Mesendoderm (in vitro differentiated cells): ENCODE measurements at regions not wholly inside any gene's neighbourhood (a gene's known extent, or its start where the extent isn't known, plus 50 kb on each side); places are given as distances from the start of the nearest gene placed in this dataset.

ENCODE experiments used
- DNase-seq: peaks from one replicate; pipeline ENCODE4 v3.0.0; 2013
- H2AK5ac ChIP-seq: 2 replicates; pipeline ENCODE4 v1.6.1; 2013; ENCODE audit warnings: low read length, inconsistent platforms
- H2BK120ac ChIP-seq: 2 replicates; pipeline ENCODE4 v1.6.1; 2013; ENCODE audit warnings: low read depth, mild to moderate bottlenecking, low read length, moderate library complexity, mixed read lengths
- H2BK15ac ChIP-seq: replicated peaks from 2 replicates; pipeline ENCODE4 v1.6.1; 2013; ENCODE audit warnings: low read depth, mild to moderate bottlenecking, moderate library complexity
- H2BK5ac ChIP-seq: 2 replicates; pipeline ENCODE4 v1.6.1; 2013; ENCODE audit warnings: low read length, inconsistent platforms
- H3K18ac ChIP-seq: 2 replicates; pipeline ENCODE4 v1.6.1; 2013; ENCODE audit warnings: mild to moderate bottlenecking, low read length, mixed read lengths
- H3K23ac ChIP-seq: one replicate; pipeline ENCODE4 v1.6.1; 2013; ENCODE audit warnings: low read length
- H3K27ac ChIP-seq: 2 replicates; pipeline ENCODE4 v1.5.1; 2013; ENCODE audit warnings: low read depth, mild to moderate bottlenecking, inconsistent platforms, low read length, moderate library complexity
- H3K27me3 ChIP-seq: 2 replicates; pipeline ENCODE4 v1.6.1; 2013; ENCODE audit warnings: low read length, control low read depth, mild to moderate bottlenecking, inconsistent platforms; ENCODE audit not compliant: insufficient read depth, poor library complexity
- H3K36me3 ChIP-seq: 2 replicates; pipeline ENCODE4 v1.6.1; 2013; ENCODE audit warnings: low read length, inconsistent platforms; ENCODE audit not compliant: control insufficient read depth, insufficient read depth
- H3K4ac ChIP-seq: one replicate; pipeline ENCODE4 v1.6.1; 2013; ENCODE audit warnings: low read depth, mild to moderate bottlenecking, low read length, moderate library complexity
- H3K4me1 ChIP-seq: 2 replicates; pipeline ENCODE4 v1.6.1; 2013; ENCODE audit warnings: low read depth, low read length, inconsistent platforms; ENCODE audit not compliant: control insufficient read depth
- H3K4me2 ChIP-seq: 2 replicates; pipeline ENCODE4 v1.6.1; 2013; ENCODE audit warnings: low read length
- H3K4me3 ChIP-seq: 2 replicates; pipeline ENCODE4 v1.5.1; 2013; ENCODE audit warnings: mild to moderate bottlenecking, low read length
- H3K56ac ChIP-seq: one replicate; pipeline ENCODE4 v1.6.1; 2013; ENCODE audit warnings: low read length
- H3K79me1 ChIP-seq: 2 replicates; pipeline ENCODE4 v1.6.1; 2013; ENCODE audit warnings: low read length, inconsistent platforms
- H3K79me2 ChIP-seq: 2 replicates; pipeline ENCODE4 v1.6.1; 2013; ENCODE audit warnings: mild to moderate bottlenecking, low read length; ENCODE audit not compliant: control insufficient read depth, insufficient read depth
- H3K9ac ChIP-seq: 2 replicates; pipeline ENCODE4 v1.6.1; 2013; ENCODE audit warnings: low read length, inconsistent platforms
- H4K5ac ChIP-seq: one replicate; pipeline ENCODE4 v1.6.1; 2013; ENCODE audit warnings: low read length
- H4K8ac ChIP-seq: one replicate; pipeline ENCODE4 v1.6.1; 2013; ENCODE audit warnings: low read depth, mild to moderate bottlenecking, control low read depth, low read length, moderate library complexity
- WGBS: extraction: QIAGEN DNeasy Blood & Tissue Kit; methylation state at CpG from one replicate; pipeline ENCODE4 v1.1.7; 2013; ENCODE audit warnings: low lambda C conversion rate, missing lambda C conversion rate; ENCODE audit not compliant: insufficient coverage; ENCODE audit errors: extremely low coverage; 5-methylcytosine and 5-hydroxymethylcytosine counted together

DNA sequence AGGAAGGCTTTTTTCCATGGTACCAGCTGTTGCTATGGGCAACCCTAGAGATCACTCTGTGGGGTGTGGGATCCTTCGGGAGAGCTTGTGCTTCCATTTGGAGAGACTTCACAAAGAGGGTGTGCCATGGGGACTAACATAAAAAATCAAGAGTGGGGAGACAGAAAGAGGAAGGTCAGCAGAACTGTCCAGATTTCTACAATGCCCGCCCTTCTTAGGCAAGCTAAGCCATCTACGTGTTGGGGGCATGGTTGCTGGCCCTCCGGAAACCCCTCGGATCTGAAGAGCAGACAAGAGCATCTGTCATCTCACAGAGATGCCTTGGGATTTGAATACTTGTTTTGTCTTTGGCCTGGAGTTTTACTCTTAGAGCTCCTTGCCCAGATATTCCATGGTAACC, 83.9 kb upstream of the ZNF648 start:
- Histone ChIP-seq H4K5ac (no peak overlapping the region), H3K9ac (no peak overlapping the region), H3K4ac (no peak overlapping the region), H3K4me1 (no peaks in the 10 kb centered on the region), H3K79me1 (no peaks in the 10 kb centered on the region), H3K36me3 (no peaks in the 10 kb centered on the region), H4K8ac (no peak overlapping the region), H3K27ac (no peak overlapping the region), H3K79me2 (no peaks in the 10 kb centered on the region), H3K27me3 (no peaks in the 10 kb centered on the region), H2BK120ac (no peak overlapping the region), H3K4me2 (no peak overlapping the region), H2BK15ac (no peak overlapping the region), H3K56ac (no peak overlapping the region), H3K23ac (no peak overlapping the region), H2AK5ac (no peak overlapping the region), H3K4me3 (no peak overlapping the region), H2BK5ac (no peak overlapping the region), H3K18ac (no peak overlapping the region)
- WGBS, result no CpG with 5 or more reads among the region's 5 CpGs
- no peak for DNase-seq

GRCh38 chr1:182144646-182145030, 83.1 kb upstream of the ZNF648 start:
- Histone ChIP-seq H4K8ac (no peak overlapping the region), H3K4me3 (no peak overlapping the region), H2BK15ac (no peak overlapping the region), H3K79me2 (no peaks in the 10 kb centered on the region), H3K9ac (no peak overlapping the region), H4K5ac (no peak overlapping the region), H2BK120ac (no peak overlapping the region), H3K27me3 (no peaks in the 10 kb centered on the region), H3K23ac (no peak overlapping the region), H3K56ac (no peak overlapping the region), H3K27ac (no peak overlapping the region), H3K4me1 (no peaks in the 10 kb centered on the region), H2AK5ac (no peak overlapping the region), H3K4ac (no peak overlapping the region), H3K36me3 (no peaks in the 10 kb centered on the region), H3K79me1 (no peaks in the 10 kb centered on the region), H3K4me2 (no peak overlapping the region), H2BK5ac (no peak overlapping the region), H3K18ac (no peak overlapping the region)
- WGBS, result no CpG with 5 or more reads among the region's 3 CpGs
- DNase-seq, result no peak

DNA sequence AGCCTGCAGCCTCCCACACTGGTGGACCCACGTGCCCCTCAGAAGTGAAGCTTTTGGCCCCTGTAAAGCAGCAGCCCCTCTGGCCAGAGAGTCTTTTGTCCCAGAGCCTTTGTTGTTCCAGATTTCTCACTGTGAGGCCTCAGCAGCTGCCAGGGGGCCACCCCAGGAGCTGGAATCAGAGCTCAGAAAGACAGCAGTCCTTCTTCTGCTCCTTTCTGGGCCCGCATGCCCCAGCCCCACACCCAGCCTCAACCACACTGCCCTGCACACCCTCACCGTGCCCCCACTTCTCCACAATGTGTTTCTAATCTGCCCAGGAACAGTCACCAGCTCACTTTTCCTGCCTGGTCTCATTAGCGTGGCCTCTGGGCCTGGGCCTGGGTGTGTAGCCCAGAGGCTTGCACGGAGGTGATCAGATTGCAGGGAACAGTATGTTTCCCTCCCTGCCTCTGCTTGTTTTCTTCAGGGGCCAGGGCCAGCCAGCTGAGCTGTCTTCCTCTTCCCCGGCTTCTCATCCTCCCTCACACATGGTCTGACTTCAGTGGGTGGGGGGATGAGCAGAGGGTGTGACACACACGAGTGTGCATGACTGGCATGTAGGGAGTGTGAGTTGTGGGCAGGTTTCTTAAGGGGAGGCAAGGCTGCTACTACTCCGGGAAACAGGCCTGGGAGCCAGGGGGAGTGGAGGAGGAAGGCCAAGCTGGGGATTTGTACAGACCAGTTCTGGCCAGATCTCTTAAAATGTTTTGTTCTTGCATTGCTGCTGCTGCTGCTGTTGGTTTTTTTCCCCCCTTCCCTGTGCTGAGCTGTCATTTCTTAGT, 82.5 kb upstream of the ZNF648 start:
- H3K4ac ChIP-seq, result no peak overlapping the region
- peak; percentile 26 for DNase-seq
- H2BK120ac ChIP-seq, result no peak overlapping the region
- no peak overlapping the region for H2BK15ac ChIP-seq
- peak overlapping the region; percentile 0 for H3K18ac ChIP-seq
- no CpG with 5 or more reads among the region's 8 CpGs for WGBS
- H3K4me2 ChIP-seq, result no peak overlapping the region
- H3K79me1 ChIP-seq, result no peaks in the 10 kb centered on the region
- H3K79me2 ChIP-seq, result no peaks in the 10 kb centered on the region
- no peaks in the 10 kb centered on the region for H3K36me3 ChIP-seq
- H4K8ac ChIP-seq, result no peak overlapping the region
- H3K56ac ChIP-seq, result peak overlapping the region; percentile 56
- H3K27me3 ChIP-seq, result no peaks in the 10 kb centered on the region
- no peak overlapping the region for H2BK5ac ChIP-seq
- peak overlapping the region; percentile 31 for H3K23ac ChIP-seq
- no peak overlapping the region for H4K5ac ChIP-seq
- no peaks in the 10 kb centered on the region for H3K4me1 ChIP-seq
- H2AK5ac ChIP-seq, result no peak overlapping the region
- peak overlapping the region; percentile 5 for H3K9ac ChIP-seq
- H3K27ac ChIP-seq, result no peak overlapping the region
- H3K4me3 ChIP-seq, result no peak overlapping the region

DNA sequence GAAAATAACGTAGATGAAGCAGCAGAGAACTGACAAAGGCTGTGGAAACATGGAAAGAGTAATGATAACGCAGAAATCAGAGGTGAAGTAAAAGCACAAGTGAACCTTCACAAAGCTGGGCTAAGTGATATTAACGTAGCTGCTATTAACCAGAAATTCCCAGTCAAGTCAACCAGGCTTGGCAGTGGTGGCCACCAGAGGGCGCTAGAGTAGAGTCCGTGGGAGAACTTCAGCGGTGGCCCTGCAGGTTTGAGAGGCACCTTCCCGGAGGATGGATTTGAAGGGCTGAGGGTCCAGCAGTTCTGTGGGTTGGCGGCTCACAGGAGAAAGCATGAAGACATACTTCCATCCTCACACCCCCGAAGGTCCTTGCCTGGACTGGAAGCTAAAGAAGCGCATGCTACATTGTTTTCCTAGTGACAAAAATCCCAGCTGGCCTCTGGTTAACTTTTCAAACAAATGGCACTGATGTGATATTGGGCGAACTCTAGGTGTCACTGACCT, 81.7 kb upstream of the ZNF648 start:
- Histone ChIP-seq H3K27ac (no peak overlapping the region), H3K56ac (no peak overlapping the region)
- no CpG with 5 or more reads among the region's 11 CpGs for WGBS

GRCh38 chr1:182142621-182143020, 81.1 kb upstream of the ZNF648 start:
- no peak overlapping the region for H3K4ac ChIP-seq
- H3K18ac ChIP-seq, result no peak overlapping the region
- no CpG with 5 or more reads among the region's 4 CpGs for WGBS
- no peaks in the 10 kb centered on the region for H3K4me1 ChIP-seq
- H2BK120ac ChIP-seq, result no peak overlapping the region
- peak overlapping the region; percentile 38 for H3K56ac ChIP-seq
- H3K79me2 ChIP-seq, result no peaks in the 10 kb centered on the region
- no peak overlapping the region for H4K8ac ChIP-seq
- no peaks in the 10 kb centered on the region for H3K79me1 ChIP-seq
- H3K36me3 ChIP-seq, result no peaks in the 10 kb centered on the region
- no peak for DNase-seq
- no peaks in the 10 kb centered on the region for H3K27me3 ChIP-seq
- no peak overlapping the region for H3K9ac ChIP-seq
- no peak overlapping the region for H4K5ac ChIP-seq
- no peak overlapping the region for H2BK5ac ChIP-seq
- H2BK15ac ChIP-seq, result no peak overlapping the region
- no peak overlapping the region for H3K4me2 ChIP-seq
- no peak overlapping the region for H2AK5ac ChIP-seq
- H3K27ac ChIP-seq, result no peak overlapping the region
- no peak overlapping the region for H3K4me3 ChIP-seq
- no peak overlapping the region for H3K23ac ChIP-seq

More for the DNA sequence above, 81.7 kb upstream of the ZNF648 start:
- H3K18ac ChIP-seq, result no peak overlapping the region
- H3K79me2 ChIP-seq, result no peaks in the 10 kb centered on the region
- H2AK5ac ChIP-seq, result no peak overlapping the region
- no peak overlapping the region for H2BK5ac ChIP-seq
- no peak overlapping the region for H4K8ac ChIP-seq
- H3K27me3 ChIP-seq, result no peaks in the 10 kb centered on the region
- H3K9ac ChIP-seq, result no peak overlapping the region
- H3K4ac ChIP-seq, result no peak overlapping the region
- H2BK120ac ChIP-seq, result no peak overlapping the region
- H3K4me2 ChIP-seq, result no peak overlapping the region
- H4K5ac ChIP-seq, result no peak overlapping the region
- no peaks in the 10 kb centered on the region for H3K4me1 ChIP-seq
- H3K36me3 ChIP-seq, result no peaks in the 10 kb centered on the region
- H3K4me3 ChIP-seq, result no peak overlapping the region
- H3K79me1 ChIP-seq, result no peaks in the 10 kb centered on the region
- H3K23ac ChIP-seq, result no peak overlapping the region
- H2BK15ac ChIP-seq, result no peak overlapping the region
- peak; percentile 88 for DNase-seq

DNA sequence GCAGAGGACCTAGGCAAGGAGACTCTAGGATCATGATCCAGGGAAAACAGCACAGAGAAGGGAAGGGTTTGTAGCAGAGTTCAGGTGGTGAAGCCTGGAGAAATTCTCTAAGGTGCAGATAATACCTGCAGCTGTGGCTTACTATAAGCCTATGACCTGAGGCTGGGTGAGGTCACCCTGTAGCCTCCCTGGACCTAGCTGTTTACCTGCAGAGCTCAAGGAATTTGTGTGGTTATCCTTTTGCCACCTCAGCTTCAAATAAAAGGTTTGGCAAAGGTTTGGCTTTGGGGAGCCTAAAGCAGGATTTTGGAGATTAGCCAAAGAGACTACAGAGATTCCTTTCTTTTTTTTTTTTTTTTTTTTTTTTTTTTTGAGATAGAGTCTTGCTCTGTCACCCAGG, 79.5 kb upstream of the ZNF648 start:
- H3K79me2 ChIP-seq, result no peaks in the 10 kb centered on the region
- no peak overlapping the region for H3K23ac ChIP-seq
- no peak overlapping the region for H2BK5ac ChIP-seq
- no peak overlapping the region for H4K8ac ChIP-seq
- no peak overlapping the region for H4K5ac ChIP-seq
- no peaks in the 10 kb centered on the region for H3K79me1 ChIP-seq
- H2AK5ac ChIP-seq, result no peak overlapping the region
- no peaks in the 10 kb centered on the region for H3K36me3 ChIP-seq
- H3K9ac ChIP-seq, result no peak overlapping the region
- no peaks in the 10 kb centered on the region for H3K4me1 ChIP-seq
- H3K4me3 ChIP-seq, result no peak overlapping the region
- no peak overlapping the region for H3K27ac ChIP-seq
- no peak overlapping the region for H2BK15ac ChIP-seq
- no peaks in the 10 kb centered on the region for H3K27me3 ChIP-seq
- H3K56ac ChIP-seq, result no peak overlapping the region
- H2BK120ac ChIP-seq, result no peak overlapping the region
- H3K4ac ChIP-seq, result no peak overlapping the region
- peak; percentile 17 for DNase-seq
- no peak overlapping the region for H3K18ac ChIP-seq
- H3K4me2 ChIP-seq, result no peak overlapping the region
